GM12878 (cell line): ENCODE measurements at regions not wholly inside any gene's neighbourhood (a gene's known extent, or its start where the extent isn't known, plus 50 kb on each side); places are given as distances from the start of the nearest gene placed in this dataset.

Experiments used
- CHD1 ChIP-seq: IDR thresholded peaks from 2 replicates; pipeline ENCODE4 v1.6.1; 2012; ENCODE audit warnings: low read depth, low read length, improper control_type of control experiment
- CTCF ChIP-seq, 3 experiments: IDR thresholded peaks in 2 of 3; conservative IDR thresholded peaks in 1 of 3; 2 replicates each; pipeline ENCODE4 v1.5.1; 2011; ENCODE audit warnings: low read depth in 3 of 3, low read length in 3 of 3, mild to moderate bottlenecking in 3 of 3, control low read depth in 2 of 3, moderate library complexity in 2 of 3, inconsistent platforms in 1 of 3, mixed read lengths in 1 of 3; ENCODE audit not compliant: control insufficient read depth in 2 of 3, insufficient read depth in 1 of 3; ENCODE audit errors: extremely low read depth in 1 of 3
- EZH2 ChIP-seq: IDR thresholded peaks from 2 replicates; pipeline ENCODE4 v1.6.1; 2012; ENCODE audit warnings: low read depth, mild to moderate bottlenecking, control low read depth, inconsistent platforms, low read length, borderline replicate concordance; ENCODE audit not compliant: control insufficient read depth
- GABPA ChIP-seq: IDR thresholded peaks from 2 replicates; pipeline ENCODE4 v1.6.1; 2014; ENCODE audit warnings: antibody characterized with exemption, low read depth, mild to moderate bottlenecking, inconsistent platforms
- NR2C2 ChIP-seq: IDR thresholded peaks from 2 replicates; pipeline ENCODE4 v1.6.1; 2011; ENCODE audit warnings: borderline replicate concordance, low read depth; ENCODE audit not compliant: control insufficient read depth, insufficient read length
- YBX1 ChIP-seq: fragments of 450-650 bp; IDR thresholded peaks from 2 replicates; pipeline ENCODE4 v1.6.1; 2016; ENCODE audit warnings: antibody characterized with exemption
- ZBED1 ChIP-seq: IDR thresholded peaks from 2 replicates; pipeline ENCODE4 v1.6.1; 2016; ENCODE audit warnings: borderline replicate concordance
- ZZZ3 ChIP-seq: IDR thresholded peaks from 2 replicates; pipeline ENCODE4 v1.6.1; 2011; ENCODE audit warnings: low read depth; ENCODE audit not compliant: control insufficient read depth, insufficient read length

GRCh38 chr5:109532773-109533364 is 123.1 kb upstream of the PJA2 start:
- TF ChIP-seq NR2C2, result no peak
- no peak for TF ChIP-seq CHD1
- TF ChIP-seq YBX1, result no peak
- TF ChIP-seq ZZZ3, result no peak
- TF ChIP-seq CTCF (IDR thresholded peaks at IDR 0.05 in 2 of 3, conservative IDR thresholded peaks at IDR 0.05 in 1 of 3; ENCODE audit: control insufficient read depth in 2 of 3, extremely low read depth in 1 of 3, insufficient read depth in 1 of 3, low read depth in 3 of 3, low read length in 3 of 3), result no peak
- TF ChIP-seq GABPA, result no peak
- no peak for TF ChIP-seq EZH2
- no peak for TF ChIP-seq ZBED1
